SK-N-SH (cell line): ENCODE measurements at regions not wholly inside any gene's neighbourhood (a gene's known extent, or its start where the extent isn't known, plus 50 kb on each side); places are given as distances from the start of the nearest gene placed in this dataset.

ENCODE experiments used
- CTCF ChIA-PET: fragments of 300-600, 350-600 bp; formaldehyde crosslinking; extraction: SDS; loops from one replicate; lab custom pipeline; 2021; lab: Yijun Ruan, JAX
- POLR2A ChIA-PET: fragments of 350-600 bp; sonication (Branson Sonifier 250); formaldehyde crosslinking; extraction: SDS; loops from one replicate; lab custom pipeline; 2020; ENCODE audit warnings: antibody characterized with exemption, inconsistent platforms; lab: Yijun Ruan, JAX
- DNase-seq: peaks from one replicate; pipeline ENCODE4 v3.0.0; 2012
- H2AFZ ChIP-seq: fragments of 200-600 bp; sonication (generic); 2 replicates; pipeline ENCODE4 v1.8.1; 2016; ENCODE audit warnings: antibody characterized with exemption, mild to moderate bottlenecking, low read depth
- H3F3A ChIP-seq: fragments of 200-600 bp; sonication (generic); replicated peaks from 2 replicates; pipeline ENCODE3; 2016; ENCODE audit warnings: antibody characterized with exemption, mild to moderate bottlenecking; ENCODE audit not compliant: insufficient read depth
- H3K27ac ChIP-seq, 2 experiments: fragments of 200-500 bp in 1 of 2; fragments of 200-600 bp in 1 of 2; sonication (Bioruptor generic) in 1 of 2; sonication (generic), shearing (Covaris generic) in 1 of 2; 2 replicates each; pipeline versions ENCODE4 v1.5.1 to v1.6.1; 2014 to 2016; ENCODE audit warnings: low read depth in 2 of 2, inconsistent platforms in 1 of 2, low read length in 1 of 2, mild to moderate bottlenecking in 1 of 2, mixed read lengths in 1 of 2
- H3K27me3 ChIP-seq: fragments of 200-600 bp; sonication (generic), shearing (Covaris generic); 2 replicates; pipeline ENCODE4 v1.6.1; 2016; ENCODE audit warnings: mixed run types; ENCODE audit not compliant: insufficient read depth
- H3K36me3 ChIP-seq, 2 experiments: fragments of 200-500 bp in 1 of 2; fragments of 200-600 bp in 1 of 2; sonication (Bioruptor generic) in 1 of 2; sonication (generic) in 1 of 2; replicated peaks in 1 of 2; 2 replicates each; pipeline versions ENCODE3 to v1.5.1; 2014 to 2016; ENCODE audit warnings: low read length in 1 of 2, mild to moderate bottlenecking in 1 of 2; ENCODE audit not compliant: insufficient read depth in 2 of 2, control insufficient read depth in 1 of 2
- H3K4me1 ChIP-seq, 2 experiments: fragments of 200-500 bp in 1 of 2; fragments of 200-600 bp in 1 of 2; sonication (Bioruptor generic) in 1 of 2; sonication (generic), shearing (Covaris generic) in 1 of 2; 2 replicates each; pipeline versions ENCODE4 v1.5.1 to v1.6.1; 2014 to 2016; ENCODE audit warnings: low read depth in 1 of 2, low read length in 1 of 2, mixed run types in 1 of 2; ENCODE audit not compliant: insufficient read depth in 2 of 2, control insufficient read depth in 1 of 2
- H3K4me2 ChIP-seq: fragments of 200-600 bp; sonication (generic), shearing (Covaris generic); 2 replicates; pipeline ENCODE4 v1.6.1; 2017; ENCODE audit warnings: mixed run types
- H3K4me3 ChIP-seq, 2 experiments: fragments of 200-500 bp in 1 of 2; fragments of 200-600 bp in 1 of 2; sonication (Bioruptor generic) in 1 of 2; sonication (generic), shearing (Covaris generic) in 1 of 2; 2 replicates each; pipeline versions ENCODE4 v1.5.1 to v1.8.1; 2014 to 2016; ENCODE audit warnings: low read depth in 2 of 2, inconsistent platforms in 1 of 2, low read length in 1 of 2, mild to moderate bottlenecking in 1 of 2, mixed read lengths in 1 of 2, moderate library complexity in 1 of 2
- H3K79me2 ChIP-seq: fragments of 200-600 bp; sonication (generic); 2 replicates; pipeline ENCODE4 v1.8.1; 2017; ENCODE audit warnings: mild to moderate bottlenecking; ENCODE audit not compliant: insufficient read depth
- H3K9ac ChIP-seq: fragments of 200-600 bp; sonication (generic); 2 replicates; pipeline ENCODE4 v1.6.1; 2017; ENCODE audit warnings: mixed run types
- H3K9me2 ChIP-seq: fragments of 200-600 bp; sonication (generic); 2 replicates; pipeline ENCODE4 v1.6.1; 2017; ENCODE audit warnings: mixed run types
- H3K9me3 ChIP-seq: fragments of 200-600 bp; sonication (generic); 2 replicates; pipeline ENCODE4 v1.6.1; 2017; ENCODE audit warnings: mixed run types, mild to moderate bottlenecking, moderate library complexity
- H4K20me1 ChIP-seq: fragments of 200-600 bp; sonication (generic); 2 replicates; pipeline ENCODE4 v1.6.1; 2017; ENCODE audit warnings: mild to moderate bottlenecking, mixed run types; ENCODE audit not compliant: insufficient read depth
- CHD2 ChIP-seq: fragments of 150-350 bp; IDR thresholded peaks from 2 replicates; pipeline ENCODE4 v1.6.1; 2018; ENCODE audit warnings: low read length; ENCODE audit not compliant: partially characterized antibody
- ELF1 ChIP-seq: IDR thresholded peaks from 2 replicates; pipeline ENCODE4 v1.4.0; 2012
- EP300 ChIP-seq, 2 experiments: IDR thresholded peaks; 2 replicates each; pipeline versions ENCODE4 v1.4.0 to v1.6.1; 2012; ENCODE audit warnings: borderline replicate concordance in 1 of 2, low read depth in 1 of 2, low read length in 1 of 2
- FOXJ3 ChIP-seq: sonication (generic); formaldehyde crosslinking; IDR thresholded peaks from 2 replicates; pipeline ENCODE4 v1.5.1; 2020; ENCODE audit warnings: mild to moderate bottlenecking, missing genetic modification reagents
- FOXM1 ChIP-seq: IDR thresholded peaks from 2 replicates; pipeline ENCODE4 v1.4.0; 2012; ENCODE audit warnings: low read depth, mild to moderate bottlenecking
- GABPA ChIP-seq: IDR thresholded peaks from 2 replicates; pipeline ENCODE4 v1.4.0; 2012; ENCODE audit warnings: low read depth, mild to moderate bottlenecking
- GATA2 ChIP-seq: sonication (generic); formaldehyde crosslinking; IDR thresholded peaks from 2 replicates; pipeline ENCODE4 v1.5.0; 2020; ENCODE audit warnings: mild to moderate bottlenecking, missing genetic modification reagents
- JUND ChIP-seq: IDR thresholded peaks from 2 replicates; pipeline ENCODE4 v1.4.0; 2012
- MEF2A ChIP-seq: IDR thresholded peaks from 2 replicates; pipeline ENCODE4 v1.4.0; 2012; ENCODE audit warnings: low read depth, borderline replicate concordance
- MXI1 ChIP-seq: IDR thresholded peaks from 2 replicates; pipeline ENCODE4 v1.6.1; 2012; ENCODE audit warnings: mild to moderate bottlenecking, low read depth, low read length, improper control_type of control experiment
- NRF1 ChIP-seq: IDR thresholded peaks from 2 replicates; pipeline ENCODE4 v1.6.1; 2012; ENCODE audit warnings: low read depth, mild to moderate bottlenecking, low read length
- POLR2AphosphoS5 ChIP-seq: IDR thresholded peaks from 2 replicates; pipeline ENCODE4 v1.6.1; 2012; ENCODE audit warnings: low read depth, low read length
- RAD21 ChIP-seq: IDR thresholded peaks from 2 replicates; pipeline ENCODE4 v1.6.1; 2012; ENCODE audit warnings: mild to moderate bottlenecking, low read length
- RXRA ChIP-seq: IDR thresholded peaks from 2 replicates; pipeline ENCODE4 v1.4.0; 2012; ENCODE audit warnings: low read depth, mild to moderate bottlenecking, borderline replicate concordance
- TCF12 ChIP-seq: IDR thresholded peaks from 2 replicates; pipeline ENCODE4 v1.4.0; 2012
- WGBS: methylation state at CpG from one replicate; pipeline ENCODE4 v1.1.6; 2017; ENCODE audit warnings: low lambda C conversion rate; 5-methylcytosine and 5-hydroxymethylcytosine counted together
- TF ChIP-seq, protein P1 (sequence below): IDR thresholded peaks from 2 replicates; pipeline ENCODE4; 2012
- TF ChIP-seq, protein P2 (sequence below): fragments of 150-350 bp; IDR thresholded peaks from 2 replicates; pipeline ENCODE4 v1.6.1; 2017; ENCODE audit warnings: antibody characterized with exemption, low read length, low read depth, borderline replicate concordance
- TF ChIP-seq, protein P3 (sequence below): fragments of 150-350 bp; IDR thresholded peaks from 2 replicates; pipeline ENCODE4 v1.6.1; 2016; ENCODE audit warnings: mild to moderate bottlenecking, low read depth, low read length
- TF ChIP-seq, protein P4 (sequence below): IDR thresholded peaks from 2 replicates; pipeline ENCODE4 v1.6.1; 2012; ENCODE audit warnings: mild to moderate bottlenecking, low read depth, low read length, moderate library complexity
- TF ChIP-seq, protein P5 (sequence below): IDR thresholded peaks from 2 replicates; pipeline ENCODE4 v1.4.0; 2012; ENCODE audit warnings: low read depth, borderline replicate concordance
- TF ChIP-seq, protein P6 (sequence below): IDR thresholded peaks from 2 replicates; pipeline ENCODE4 v1.4.0; 2012; ENCODE audit warnings: low read depth

DNA sequence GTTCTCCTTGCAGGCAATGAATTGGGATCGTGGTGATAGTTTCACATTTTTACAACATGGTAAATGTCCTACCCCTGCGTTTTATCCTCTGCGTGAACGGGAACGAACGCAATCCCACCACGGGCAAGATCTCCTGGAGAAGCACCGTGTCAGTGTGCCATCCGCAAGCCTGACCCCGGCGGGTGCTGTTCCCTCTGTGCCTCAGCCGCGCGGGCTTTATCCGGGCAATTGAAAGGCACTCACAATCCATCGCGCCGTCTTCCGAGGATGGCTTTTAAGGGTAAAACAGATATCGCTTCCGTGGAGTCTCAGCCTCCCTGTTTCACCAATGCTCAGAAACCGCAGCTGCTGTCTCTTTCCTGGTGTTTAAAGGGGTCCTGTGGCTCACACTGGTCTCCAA is 1387.5 kb downstream of the BRD1 start:
- no peaks in the 10 kb centered on the region for H3K79me2 ChIP-seq
- TF ChIP-seq, protein P1, sequence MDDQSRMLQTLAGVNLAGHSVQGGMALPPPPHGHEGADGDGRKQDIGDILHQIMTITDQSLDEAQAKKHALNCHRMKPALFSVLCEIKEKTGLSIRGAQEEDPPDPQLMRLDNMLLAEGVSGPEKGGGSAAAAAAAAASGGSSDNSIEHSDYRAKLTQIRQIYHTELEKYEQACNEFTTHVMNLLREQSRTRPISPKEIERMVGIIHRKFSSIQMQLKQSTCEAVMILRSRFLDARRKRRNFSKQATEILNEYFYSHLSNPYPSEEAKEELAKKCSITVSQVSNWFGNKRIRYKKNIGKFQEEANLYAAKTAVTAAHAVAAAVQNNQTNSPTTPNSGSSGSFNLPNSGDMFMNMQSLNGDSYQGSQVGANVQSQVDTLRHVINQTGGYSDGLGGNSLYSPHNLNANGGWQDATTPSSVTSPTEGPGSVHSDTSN, result no peak
- TF ChIP-seq CHD2, result no peak
- TF ChIP-seq RXRA, result no peak
- no peak for TF ChIP-seq EP300 (IDR thresholded peaks at IDR 0.05; ENCODE audit: borderline replicate concordance in 1 of 2, low read depth in 1 of 2, low read length in 1 of 2)
- H3K9me2 ChIP-seq, result no peaks in the 10 kb centered on the region
- H2AFZ ChIP-seq, result no peak overlapping the region
- 56% methylated on average over 22 of the region's 22 CpGs for WGBS
- H3F3A ChIP-seq, result no peaks in the 10 kb centered on the region
- H3K4me1 ChIP-seq, result no peaks in the 10 kb centered on the region
- no peaks in the 10 kb centered on the region for H3K36me3 ChIP-seq
- DNase-seq, result no peak
- no peaks in the 10 kb centered on the region for H3K9me3 ChIP-seq
- no peak overlapping the region for H3K4me2 ChIP-seq
- H3K9ac ChIP-seq, result no peak overlapping the region
- H3K4me3 ChIP-seq, result no peak overlapping the region
- H3K27me3 ChIP-seq, result no peaks in the 10 kb centered on the region; the same call in 1 of the 2 replicates
- ChIA-PET CTCF (no interaction called here), POLR2A (no interaction called here)
- no peaks in the 10 kb centered on the region for H4K20me1 ChIP-seq
- H3K27ac ChIP-seq, result no peak overlapping the region

DNA sequence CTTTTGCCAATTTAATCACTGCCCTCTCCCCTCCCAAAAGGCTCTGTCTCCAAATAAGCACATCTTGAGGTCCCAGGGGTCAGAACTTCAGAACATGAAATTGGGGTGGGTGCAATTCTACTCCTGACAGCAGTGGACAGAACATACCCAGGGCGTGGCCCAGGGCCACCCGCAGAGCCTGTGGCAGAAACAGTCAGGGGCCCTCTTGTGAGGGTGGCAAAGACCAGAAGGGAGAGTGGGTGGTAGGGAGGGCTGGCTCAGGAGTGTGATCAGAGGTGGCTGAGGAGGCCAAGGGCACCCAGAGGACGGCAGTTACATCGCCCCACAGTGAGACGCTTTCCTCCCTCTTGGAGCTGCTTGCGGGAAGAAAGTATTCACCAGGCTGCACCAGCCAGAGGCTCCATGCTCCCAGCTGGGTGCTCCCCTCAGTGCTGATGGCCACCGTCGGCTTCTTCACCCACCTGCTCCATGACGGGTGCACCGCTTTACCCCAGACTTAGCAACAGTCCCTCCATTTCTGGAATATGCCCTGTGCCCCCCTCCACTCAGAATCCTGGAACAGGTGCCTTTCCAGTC is 1388.0 kb downstream of the BRD1 start:
- Histone ChIP-seq H3K27ac (no peak overlapping the region), H3F3A (no peaks in the 10 kb centered on the region), H3K9ac (no peak overlapping the region), H3K9me2 (no peaks in the 10 kb centered on the region), H3K79me2 (no peaks in the 10 kb centered on the region), H3K4me2 (no peak overlapping the region), H4K20me1 (no peaks in the 10 kb centered on the region), H3K36me3 (no peaks in the 10 kb centered on the region), H3K9me3 (no peaks in the 10 kb centered on the region), H3K4me1 (no peaks in the 10 kb centered on the region), H2AFZ (no peak overlapping the region), H3K27me3 (no peaks in the 10 kb centered on the region; the same call in 1 of the 2 replicates), H3K4me3 (no peak overlapping the region)
- WGBS, result 32% methylated on average over 9 of the region's 10 CpGs
- ChIA-PET CTCF (no interaction called here), POLR2A (no interaction called here)
- DNase-seq, result no peak
- TF ChIP-seq ELF1, result no peak
- TF ChIP-seq GABPA, result no peak
- TF ChIP-seq, protein P2, sequence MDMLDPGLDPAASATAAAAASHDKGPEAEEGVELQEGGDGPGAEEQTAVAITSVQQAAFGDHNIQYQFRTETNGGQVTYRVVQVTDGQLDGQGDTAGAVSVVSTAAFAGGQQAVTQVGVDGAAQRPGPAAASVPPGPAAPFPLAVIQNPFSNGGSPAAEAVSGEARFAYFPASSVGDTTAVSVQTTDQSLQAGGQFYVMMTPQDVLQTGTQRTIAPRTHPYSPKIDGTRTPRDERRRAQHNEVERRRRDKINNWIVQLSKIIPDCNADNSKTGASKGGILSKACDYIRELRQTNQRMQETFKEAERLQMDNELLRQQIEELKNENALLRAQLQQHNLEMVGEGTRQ, result no peak
- no peak for TF ChIP-seq NRF1
- TF ChIP-seq, protein P3, sequence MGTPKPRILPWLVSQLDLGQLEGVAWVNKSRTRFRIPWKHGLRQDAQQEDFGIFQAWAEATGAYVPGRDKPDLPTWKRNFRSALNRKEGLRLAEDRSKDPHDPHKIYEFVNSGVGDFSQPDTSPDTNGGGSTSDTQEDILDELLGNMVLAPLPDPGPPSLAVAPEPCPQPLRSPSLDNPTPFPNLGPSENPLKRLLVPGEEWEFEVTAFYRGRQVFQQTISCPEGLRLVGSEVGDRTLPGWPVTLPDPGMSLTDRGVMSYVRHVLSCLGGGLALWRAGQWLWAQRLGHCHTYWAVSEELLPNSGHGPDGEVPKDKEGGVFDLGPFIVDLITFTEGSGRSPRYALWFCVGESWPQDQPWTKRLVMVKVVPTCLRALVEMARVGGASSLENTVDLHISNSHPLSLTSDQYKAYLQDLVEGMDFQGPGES, result no peak
- TF ChIP-seq, protein P4, sequence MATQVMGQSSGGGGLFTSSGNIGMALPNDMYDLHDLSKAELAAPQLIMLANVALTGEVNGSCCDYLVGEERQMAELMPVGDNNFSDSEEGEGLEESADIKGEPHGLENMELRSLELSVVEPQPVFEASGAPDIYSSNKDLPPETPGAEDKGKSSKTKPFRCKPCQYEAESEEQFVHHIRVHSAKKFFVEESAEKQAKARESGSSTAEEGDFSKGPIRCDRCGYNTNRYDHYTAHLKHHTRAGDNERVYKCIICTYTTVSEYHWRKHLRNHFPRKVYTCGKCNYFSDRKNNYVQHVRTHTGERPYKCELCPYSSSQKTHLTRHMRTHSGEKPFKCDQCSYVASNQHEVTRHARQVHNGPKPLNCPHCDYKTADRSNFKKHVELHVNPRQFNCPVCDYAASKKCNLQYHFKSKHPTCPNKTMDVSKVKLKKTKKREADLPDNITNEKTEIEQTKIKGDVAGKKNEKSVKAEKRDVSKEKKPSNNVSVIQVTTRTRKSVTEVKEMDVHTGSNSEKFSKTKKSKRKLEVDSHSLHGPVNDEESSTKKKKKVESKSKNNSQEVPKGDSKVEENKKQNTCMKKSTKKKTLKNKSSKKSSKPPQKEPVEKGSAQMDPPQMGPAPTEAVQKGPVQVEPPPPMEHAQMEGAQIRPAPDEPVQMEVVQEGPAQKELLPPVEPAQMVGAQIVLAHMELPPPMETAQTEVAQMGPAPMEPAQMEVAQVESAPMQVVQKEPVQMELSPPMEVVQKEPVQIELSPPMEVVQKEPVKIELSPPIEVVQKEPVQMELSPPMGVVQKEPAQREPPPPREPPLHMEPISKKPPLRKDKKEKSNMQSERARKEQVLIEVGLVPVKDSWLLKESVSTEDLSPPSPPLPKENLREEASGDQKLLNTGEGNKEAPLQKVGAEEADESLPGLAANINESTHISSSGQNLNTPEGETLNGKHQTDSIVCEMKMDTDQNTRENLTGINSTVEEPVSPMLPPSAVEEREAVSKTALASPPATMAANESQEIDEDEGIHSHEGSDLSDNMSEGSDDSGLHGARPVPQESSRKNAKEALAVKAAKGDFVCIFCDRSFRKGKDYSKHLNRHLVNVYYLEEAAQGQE, result no peak
- TF ChIP-seq, protein P5, sequence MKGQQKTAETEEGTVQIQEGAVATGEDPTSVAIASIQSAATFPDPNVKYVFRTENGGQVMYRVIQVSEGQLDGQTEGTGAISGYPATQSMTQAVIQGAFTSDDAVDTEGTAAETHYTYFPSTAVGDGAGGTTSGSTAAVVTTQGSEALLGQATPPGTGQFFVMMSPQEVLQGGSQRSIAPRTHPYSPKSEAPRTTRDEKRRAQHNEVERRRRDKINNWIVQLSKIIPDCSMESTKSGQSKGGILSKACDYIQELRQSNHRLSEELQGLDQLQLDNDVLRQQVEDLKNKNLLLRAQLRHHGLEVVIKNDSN, result no peak
- no peak for TF ChIP-seq GATA2 (CRISPR knock-in tag)
- no peak for TF ChIP-seq FOXJ3
- no peak for TF ChIP-seq MEF2A
- TF ChIP-seq RXRA, result no peak
- TF ChIP-seq EP300 (IDR thresholded peaks at IDR 0.05; ENCODE audit: borderline replicate concordance in 1 of 2, low read depth in 1 of 2, low read length in 1 of 2), result no peak
- TF ChIP-seq TCF12, result no peak
- no peak for TF ChIP-seq POLR2AphosphoS5
- no peak for TF ChIP-seq JUND
- TF ChIP-seq MXI1, result no peak
- TF ChIP-seq FOXM1, result no peak
- TF ChIP-seq, protein P6, sequence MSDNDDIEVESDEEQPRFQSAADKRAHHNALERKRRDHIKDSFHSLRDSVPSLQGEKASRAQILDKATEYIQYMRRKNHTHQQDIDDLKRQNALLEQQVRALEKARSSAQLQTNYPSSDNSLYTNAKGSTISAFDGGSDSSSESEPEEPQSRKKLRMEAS, result no peak
- no peak for TF ChIP-seq RAD21
